Prostate gland (tissue), 2 donors: ENCODE measurements at regions not wholly inside any gene's neighbourhood (a gene's known extent, or its start where the extent isn't known, plus 50 kb on each side); places are given as distances from the start of the nearest gene placed in this dataset.

Source experiments
- DNase-seq: peaks from one replicate; pipeline ENCODE4 v3.0.0-alpha.2; 2019; ENCODE audit warnings: low spot score
- H3K27ac ChIP-seq, 2 donors: fragments of 200-600 bp; sonication (generic); 2 replicates each; pipeline ENCODE4 v1.5.1; 2017 to 2019
- H3K27me3 ChIP-seq: fragments of 200-600 bp; sonication (generic); replicated peaks from 2 replicates; pipeline ENCODE4 v1.5.1; 2019; ENCODE audit not compliant: insufficient read depth
- H3K36me3 ChIP-seq, 2 donors: fragments of 200-600 bp; sonication (generic); 1 replicate in 1 of 2; 2 replicates in 1 of 2; pipeline versions ENCODE4 v1.5.1 to v1.8.1; 2017 to 2019
- H3K4me1 ChIP-seq: fragments of 200-600 bp; sonication (generic); replicated peaks from 2 replicates; pipeline ENCODE4 v1.5.1; 2019
- H3K4me3 ChIP-seq, 2 donors: fragments of 200-600 bp; sonication (generic); 2 replicates each; pipeline ENCODE4 v1.5.1; 2017 to 2019
- H3K9me3 ChIP-seq: fragments of 200-600 bp; sonication (generic); 2 replicates; pipeline ENCODE4 v1.5.1; 2017
- CTCF ChIP-seq, 4 experiments: fragments of 200-600 bp in 2 of 4; fragments of 450-650 bp in 2 of 4; sonication (generic) in 2 of 4; IDR thresholded peaks; 1 replicate in 3 of 4; 2 replicates in 1 of 4; pipeline ENCODE4 v1.5.1; 2016 to 2019; ENCODE audit warnings: antibody characterized with exemption in 4 of 4, mild to moderate bottlenecking in 2 of 4, moderate library complexity in 2 of 4
- POLR2A ChIP-seq: fragments of 450-650 bp; IDR thresholded peaks from one replicate; pipeline ENCODE4 v1.6.1; 2016; ENCODE audit warnings: antibody characterized with exemption, mild to moderate bottlenecking
- POLR2AphosphoS5 ChIP-seq: sonication (generic); formaldehyde crosslinking; IDR thresholded peaks from one replicate; pipeline ENCODE4 v1.6.1; 2017; ENCODE audit warnings: antibody characterized with exemption
- WGBS: methylation state at CpG from one replicate; pipeline ENCODE4 v1.1.5; 2018; 5-methylcytosine and 5-hydroxymethylcytosine counted together
- intact Hi-C: fragments of 100-400 bp; cut with DNase I; formaldehyde crosslinking; loops from one replicate; pipeline ENCODE4 v1.14.2; 2022

- Histone ChIP-seq H3K27ac (no peak overlapping the region), H3K9me3 (no peaks in the 10 kb centered on the region), H3K27me3 (no peaks in the 10 kb centered on the region), H3K4me1 (no peaks in the 10 kb centered on the region), H3K4me3 (no peak overlapping the region), H3K36me3 (no peaks in the 10 kb centered on the region)
- no peak for DNase-seq
- intact Hi-C loops: no loop called here
- WGBS: 60% methylated on average over 3 of the region's 3 CpGs
- TF ChIP-seq POLR2AphosphoS5: no peak
- TF ChIP-seq POLR2A: no peak
- TF ChIP-seq CTCF (IDR thresholded peaks at IDR 0.05): no peak
Measured at GRCh38 chr16:77539421-77540034, 104.7 kb upstream of the ADAMTS18 start.

DNA sequence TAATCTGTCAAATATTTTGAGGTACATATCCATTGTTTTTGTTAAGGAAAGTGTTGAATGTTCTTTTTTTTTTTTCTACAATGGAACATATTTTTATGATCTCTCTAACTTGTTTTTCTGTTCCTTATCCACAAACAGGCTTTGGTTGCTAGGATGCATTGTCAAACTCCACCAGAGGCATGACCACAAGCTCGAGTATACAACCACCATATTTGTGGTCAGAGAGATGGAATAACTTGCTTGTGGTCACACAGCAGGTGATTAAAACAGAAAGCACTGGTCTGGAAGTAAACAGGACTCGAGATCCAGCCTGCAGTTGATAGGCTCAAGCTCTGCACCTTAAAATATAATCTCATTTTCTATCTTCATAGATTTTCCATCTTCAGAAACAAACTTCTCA is 105.8 kb upstream of the ADAMTS18 start:
- intact Hi-C loops: no loop called here
- Histone ChIP-seq H3K27me3 (no peaks in the 10 kb centered on the region), H3K9me3 (no peaks in the 10 kb centered on the region), H3K27ac (no peak overlapping the region), H3K4me3 (no peak overlapping the region), H3K4me1 (no peaks in the 10 kb centered on the region), H3K36me3 (no peaks in the 10 kb centered on the region)
- 54% methylated on average over 2 of the region's 2 CpGs for WGBS
- no peak for DNase-seq
- no peak for TF ChIP-seq CTCF (IDR thresholded peaks at IDR 0.05)
- TF ChIP-seq POLR2AphosphoS5: no peak
- TF ChIP-seq POLR2A: no peak

GRCh38 chr16:77541165-77541564 is 106.3 kb upstream of the ADAMTS18 start:
- 73% methylated on average over 3 of the region's 3 CpGs for WGBS
- DNase-seq: no peak
- Histone ChIP-seq H3K27ac (no peak overlapping the region), H3K9me3 (no peaks in the 10 kb centered on the region), H3K27me3 (no peaks in the 10 kb centered on the region), H3K36me3 (no peaks in the 10 kb centered on the region), H3K4me3 (no peak overlapping the region), H3K4me1 (no peaks in the 10 kb centered on the region)
- TF ChIP-seq CTCF (IDR thresholded peaks at IDR 0.05): no peak
- TF ChIP-seq POLR2AphosphoS5: no peak
- no peak for TF ChIP-seq POLR2A
- intact Hi-C loops: no loop called here

GRCh38 chr16:77548151-77548550 is 113.3 kb upstream of the ADAMTS18 start:
- Histone ChIP-seq H3K27me3 (no peaks in the 10 kb centered on the region), H3K27ac (no peak overlapping the region), H3K4me1 (no peaks in the 10 kb centered on the region), H3K9me3 (no peaks in the 10 kb centered on the region), H3K4me3 (no peak overlapping the region), H3K36me3 (no peaks in the 10 kb centered on the region)
- TF ChIP-seq POLR2AphosphoS5: no peak
- no peak for TF ChIP-seq CTCF (IDR thresholded peaks at IDR 0.05)
- no peak for DNase-seq
- 82% methylated on average over 4 of the region's 4 CpGs for WGBS
- intact Hi-C loops: no loop called here

DNA sequence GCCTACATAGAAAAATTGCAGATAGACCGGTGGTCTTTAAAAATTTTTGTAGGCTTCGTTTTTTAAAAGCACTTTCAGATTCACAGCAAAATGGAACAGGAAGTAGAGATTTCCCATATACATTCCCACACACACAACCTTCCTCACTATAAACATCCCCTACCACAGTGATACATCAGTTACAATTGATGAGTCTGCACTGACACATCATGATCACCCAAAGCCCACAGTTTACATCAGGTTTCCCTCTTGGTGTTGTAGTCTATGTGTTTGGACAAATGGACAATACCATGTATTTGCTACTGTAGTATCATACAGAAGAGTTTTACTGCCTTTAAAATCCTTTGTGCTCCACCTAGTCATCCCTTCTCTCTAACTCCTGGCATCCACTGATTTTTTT is 113.9 kb upstream of the ADAMTS18 start:
- H3K4me1 ChIP-seq: no peaks in the 10 kb centered on the region
- intact Hi-C loops: no loop called here
- 79% methylated on average over 2 of the region's 2 CpGs for WGBS

More for the DNA sequence above, 113.9 kb upstream of the ADAMTS18 start:
- Histone ChIP-seq H3K27ac (no peak overlapping the region), H3K36me3 (no peaks in the 10 kb centered on the region), H3K4me3 (no peak overlapping the region), H3K27me3 (no peaks in the 10 kb centered on the region), H3K9me3 (no peaks in the 10 kb centered on the region)
- TF ChIP-seq POLR2A (no peak), CTCF (IDR thresholded peaks at IDR 0.05) (no peak), POLR2AphosphoS5 (no peak)
- no peak for DNase-seq
